ENCODE measurements at regions not wholly inside any gene's neighbourhood (a gene's known extent, or its start where the extent isn't known, plus 50 kb on each side); places are given as distances from the start of the nearest gene placed in this dataset.

GRCh38 chr9:73243078-73243477, 91.4 kb downstream of the ANXA1 start:
- no peaks in the 10 kb centered on the region for H3K4me1 ChIP-seq
- ATAC-seq, result no peak
- no peaks in the 10 kb centered on the region for H3K36me3 ChIP-seq (replicated peaks in 1 of 2; ENCODE audit: insufficient read depth in 1 of 2, low read depth in 2 of 2)
- WGBS, 2 donors, result 48 to 51% methylated on average over 2 of the region's 2 CpGs
- H3K9me3 ChIP-seq, result no peaks in the 10 kb centered on the region
- TF ChIP-seq CTCF (IDR thresholded peaks at IDR 0.05), result no peak
- TF ChIP-seq POLR2A (IDR thresholded peaks at IDR 0.05), result no peak
- no peak overlapping the region for H3K27ac ChIP-seq
- H3K4me3 ChIP-seq, result no peak overlapping the region
- no peak for DNase-seq
- intact Hi-C loops (cut with DNase I), result no loop called here
- no peaks in the 10 kb centered on the region for H3K27me3 ChIP-seq

- no peak for DNase-seq
- intact Hi-C loops (cut with DNase I), result no loop called here
- no peaks in the 10 kb centered on the region for H3K36me3 ChIP-seq (replicated peaks in 1 of 2; ENCODE audit: insufficient read depth in 1 of 2, low read depth in 2 of 2)
- H3K4me1 ChIP-seq, result no peaks in the 10 kb centered on the region
- 73 to 78% methylated on average over 13 of the region's 13 CpGs for WGBS, 2 donors
- no peak for TF ChIP-seq POLR2A (IDR thresholded peaks at IDR 0.05)
- no peak for TF ChIP-seq CTCF (IDR thresholded peaks at IDR 0.05)
- H3K27me3 ChIP-seq, result no peaks in the 10 kb centered on the region
- ATAC-seq, result no peak
- H3K27ac ChIP-seq, result no peak overlapping the region
- H3K4me3 ChIP-seq, result no peak overlapping the region
- H3K9me3 ChIP-seq, result no peaks in the 10 kb centered on the region
Measured at GRCh38 chr9:73259086-73259696, 107.5 kb downstream of the ANXA1 start.

GRCh38 chr9:73260506-73260905, 108.8 kb downstream of the ANXA1 start:
- H3K27ac ChIP-seq, result no peak overlapping the region
- intact Hi-C loops (cut with DNase I), result no loop called here

GRCh38 chr9:73264631-73265030, 113.0 kb downstream of the ANXA1 start:
- TF ChIP-seq POLR2A (IDR thresholded peaks at IDR 0.05) (no peak), CTCF (IDR thresholded peaks at IDR 0.05) (no peak)
- no peaks in the 10 kb centered on the region for H3K36me3 ChIP-seq (replicated peaks in 1 of 2; ENCODE audit: insufficient read depth in 1 of 2, low read depth in 2 of 2)
- intact Hi-C loops (cut with DNase I), result no loop called here
- DNase-seq, result no peak
- H3K4me3 ChIP-seq, result no peak overlapping the region
- H3K27ac ChIP-seq, result no peak overlapping the region
- WGBS, 2 donors, result 75 to 79% methylated on average over 4 of the region's 4 CpGs
- ATAC-seq, result no peak
- H3K27me3 ChIP-seq, result no peaks in the 10 kb centered on the region
- H3K4me1 ChIP-seq, result no peaks in the 10 kb centered on the region
- H3K9me3 ChIP-seq, result no peaks in the 10 kb centered on the region

More at GRCh38 chr9:73260506-73260905, 108.8 kb downstream of the ANXA1 start:
- H3K27me3 ChIP-seq, result no peaks in the 10 kb centered on the region
- ATAC-seq (no peak), DNase-seq (no peak)
- no peak overlapping the region for H3K4me3 ChIP-seq
- H3K36me3 ChIP-seq (replicated peaks in 1 of 2; ENCODE audit: insufficient read depth in 1 of 2, low read depth in 2 of 2), result no peaks in the 10 kb centered on the region
- no peaks in the 10 kb centered on the region for H3K4me1 ChIP-seq
- TF ChIP-seq CTCF (IDR thresholded peaks at IDR 0.05) (no peak), POLR2A (IDR thresholded peaks at IDR 0.05) (no peak)
- no peaks in the 10 kb centered on the region for H3K9me3 ChIP-seq

GRCh38 chr9:73265876-73266275, 114.2 kb downstream of the ANXA1 start:
- H3K27ac ChIP-seq, result no peak overlapping the region
- 74 to 78% methylated on average over 3 to 4 of the region's 4 CpGs for WGBS, 2 donors
- H3K36me3 ChIP-seq (replicated peaks in 1 of 2; ENCODE audit: insufficient read depth in 1 of 2, low read depth in 2 of 2), result no peaks in the 10 kb centered on the region
- H3K27me3 ChIP-seq, result no peaks in the 10 kb centered on the region
- ATAC-seq (no peak), DNase-seq (no peak)
- no peaks in the 10 kb centered on the region for H3K4me1 ChIP-seq
- TF ChIP-seq CTCF (IDR thresholded peaks at IDR 0.05), result no peak
- no peak overlapping the region for H3K4me3 ChIP-seq
- no peaks in the 10 kb centered on the region for H3K9me3 ChIP-seq
- intact Hi-C loops (cut with DNase I), result no loop called here

All from body of pancreas (tissue), 4 donors.